ENCODE measurements at regions not wholly inside any gene's neighbourhood (a gene's known extent, or its start where the extent isn't known, plus 50 kb on each side); places are given as distances from the start of the nearest gene placed in this dataset.

GRCh38 chr6:81895511-81896185, 143.2 kb upstream of the TENT5A start:
- H3K36me3 ChIP-seq (ENCODE audit: control insufficient read depth, insufficient read depth, low read length) = no peaks in the 10 kb centered on the region
- DNase-seq (ENCODE audit: low read depth) = peak; percentile 47

GRCh38 chr6:81894788-81895271, 142.3 kb upstream of the TENT5A start:
- TF ChIP-seq CTCF (IDR thresholded peaks at IDR 0.05; ENCODE audit: insufficient read depth, low read length, poor library complexity, severe bottlenecking) = no peak
- Histone ChIP-seq H3K4me3 (ENCODE audit: low read depth, low read length) (no peak overlapping the region), H3K27me3 (ENCODE audit: control insufficient read depth, insufficient read depth, low read length) (no peaks in the 10 kb centered on the region), H3K36me3 (ENCODE audit: control insufficient read depth, insufficient read depth, low read length) (no peaks in the 10 kb centered on the region)
- no peak for DNase-seq (ENCODE audit: low read depth)

More at GRCh38 chr6:81895511-81896185, 143.2 kb upstream of the TENT5A start:
- H3K27me3 ChIP-seq (ENCODE audit: control insufficient read depth, insufficient read depth, low read length) = no peaks in the 10 kb centered on the region
- no peak overlapping the region for H3K4me3 ChIP-seq (ENCODE audit: low read depth, low read length)
- no peak for TF ChIP-seq CTCF (IDR thresholded peaks at IDR 0.05; ENCODE audit: insufficient read depth, low read length, poor library complexity, severe bottlenecking)

- DNase-seq (ENCODE audit: low read depth) = no peak
- H3K4me3 ChIP-seq (ENCODE audit: low read depth, low read length) = no peak overlapping the region
- no peaks in the 10 kb centered on the region for H3K27me3 ChIP-seq (ENCODE audit: control insufficient read depth, insufficient read depth, low read length)
- no peaks in the 10 kb centered on the region for H3K36me3 ChIP-seq (ENCODE audit: control insufficient read depth, insufficient read depth, low read length)
- TF ChIP-seq CTCF (IDR thresholded peaks at IDR 0.05; ENCODE audit: insufficient read depth, low read length, poor library complexity, severe bottlenecking) = no peak
Measured at GRCh38 chr6:81894306-81894705, 141.8 kb upstream of the TENT5A start.

- H3K4me3 ChIP-seq (ENCODE audit: low read depth, low read length) = no peak overlapping the region
- no peaks in the 10 kb centered on the region for H3K27me3 ChIP-seq (ENCODE audit: control insufficient read depth, insufficient read depth, low read length)
- no peaks in the 10 kb centered on the region for H3K36me3 ChIP-seq (ENCODE audit: control insufficient read depth, insufficient read depth, low read length)
- DNase-seq (ENCODE audit: low read depth) = no peak
- no peak for TF ChIP-seq CTCF (IDR thresholded peaks at IDR 0.05; ENCODE audit: insufficient read depth, low read length, poor library complexity, severe bottlenecking)
Measured at GRCh38 chr6:81892891-81893290, 140.4 kb upstream of the TENT5A start.

- H3K27me3 ChIP-seq (ENCODE audit: control insufficient read depth, insufficient read depth, low read length) = no peaks in the 10 kb centered on the region
- no peak for DNase-seq (ENCODE audit: low read depth)
- no peak overlapping the region for H3K4me3 ChIP-seq (ENCODE audit: low read depth, low read length)
- H3K36me3 ChIP-seq (ENCODE audit: control insufficient read depth, insufficient read depth, low read length) = no peaks in the 10 kb centered on the region
- TF ChIP-seq CTCF (IDR thresholded peaks at IDR 0.05; ENCODE audit: insufficient read depth, low read length, poor library complexity, severe bottlenecking) = no peak
Measured at GRCh38 chr6:81891874-81892273, 139.4 kb upstream of the TENT5A start.

GRCh38 chr6:81890846-81891245, 138.4 kb upstream of the TENT5A start:
- TF ChIP-seq CTCF (IDR thresholded peaks at IDR 0.05; ENCODE audit: insufficient read depth, low read length, poor library complexity, severe bottlenecking) = no peak
- Histone ChIP-seq H3K4me3 (ENCODE audit: low read depth, low read length) (no peak overlapping the region), H3K36me3 (ENCODE audit: control insufficient read depth, insufficient read depth, low read length) (no peaks in the 10 kb centered on the region), H3K27me3 (ENCODE audit: control insufficient read depth, insufficient read depth, low read length) (no peaks in the 10 kb centered on the region)
- peak; percentile 23 for DNase-seq (ENCODE audit: low read depth)
